H1 (cell line): ENCODE measurements at regions not wholly inside any gene's neighbourhood (a gene's known extent, or its start where the extent isn't known, plus 50 kb on each side); places are given as distances from the start of the nearest gene placed in this dataset.

Experiments used
- CTCF ChIA-PET: fragments of 300-600 bp; sonication (Branson Sonifier 250); formaldehyde crosslinking; loops from one replicate; lab custom pipeline; 2021; ENCODE audit not compliant: partially characterized antibody; lab: Charles Lee
- POLR2A ChIA-PET: fragments of 300-600 bp; sonication (Branson Sonifier 250); formaldehyde crosslinking; loops from one replicate; lab custom pipeline; 2021; ENCODE audit warnings: inconsistent platforms; ENCODE audit not compliant: partially characterized antibody; lab: Charles Lee
- DNase-seq, 2 experiments: peaks; one replicate each; pipeline versions ENCODE4 v3.0.0 to v3.0.0-alpha.2; 2010 to 2022; ENCODE audit warnings: low spot score in 2 of 2, low read depth in 1 of 2, mixed read lengths in 1 of 2
- FAIRE-seq: peaks from 2 replicates; lab custom pipeline; 2011; peaks lifted over from hg19 to GRCh38; lab: Jason Lieb, UNC
- H2AFZ ChIP-seq: 2 replicates; pipeline ENCODE4 v1.8.1; 2012; ENCODE audit warnings: low read length, inconsistent platforms
- H2AK5ac ChIP-seq: 2 replicates; pipeline ENCODE4 v1.6.1; 2013; ENCODE audit warnings: low read depth, low read length
- H2BK120ac ChIP-seq: replicated peaks from 2 replicates; pipeline ENCODE3; 2013; ENCODE audit warnings: low read depth, low read length, inconsistent platforms
- H2BK12ac ChIP-seq: 2 replicates; pipeline ENCODE4 v1.6.1; 2013; ENCODE audit warnings: low read depth, low read length
- H2BK15ac ChIP-seq: 2 replicates; pipeline ENCODE4 v1.6.1; 2013; ENCODE audit warnings: low read length
- H2BK20ac ChIP-seq: 2 replicates; pipeline ENCODE4 v1.6.1; 2013; ENCODE audit warnings: low read length
- H2BK5ac ChIP-seq: 2 replicates; pipeline ENCODE4 v1.6.1; 2013; ENCODE audit warnings: low read depth, low read length
- H3K14ac ChIP-seq: 2 replicates; pipeline ENCODE4 v1.6.1; 2013; ENCODE audit warnings: inconsistent platforms; ENCODE audit not compliant: insufficient read length
- H3K18ac ChIP-seq: 2 replicates; pipeline ENCODE4 v1.6.1; 2013; ENCODE audit warnings: low read length; ENCODE audit errors: extremely low read depth
- H3K23ac ChIP-seq: 2 replicates; pipeline ENCODE4 v1.6.1; 2013; ENCODE audit warnings: inconsistent platforms; ENCODE audit not compliant: insufficient read length
- H3K23me2 ChIP-seq: 2 replicates; pipeline ENCODE4 v1.6.1; 2013; ENCODE audit warnings: low read depth, low read length
- H3K27ac ChIP-seq: 2 replicates; pipeline ENCODE4 v1.6.1; 2011; ENCODE audit warnings: low read depth, low read length, inconsistent platforms
- H3K27me3 ChIP-seq, 4 experiments: replicated peaks in 1 of 4; 1 replicate in 1 of 4; 2 replicates in 3 of 4; pipeline versions ENCODE4 v1.6.1 to v1.8.1; 2011 to 2013; ENCODE audit warnings: low read length in 3 of 4, mild to moderate bottlenecking in 3 of 4, inconsistent platforms in 2 of 4, mixed read lengths in 2 of 4, moderate library complexity in 1 of 4; ENCODE audit not compliant: control insufficient read depth in 3 of 4, insufficient read depth in 3 of 4; ENCODE audit errors: extremely low read depth in 1 of 4
- H3K36me3 ChIP-seq, 4 experiments: 2 replicates each; pipeline versions ENCODE4 v1.6.1 to v1.8.1; 2011 to 2013; ENCODE audit warnings: mild to moderate bottlenecking in 4 of 4, low read length in 3 of 4, moderate library complexity in 2 of 4, control low read depth in 1 of 4, inconsistent platforms in 1 of 4; ENCODE audit not compliant: insufficient read depth in 4 of 4, control insufficient read depth in 2 of 4
- H3K4ac ChIP-seq: replicated peaks from 2 replicates; pipeline ENCODE3; 2013; ENCODE audit warnings: low read length, low read depth, mixed read lengths, inconsistent platforms; ENCODE audit not compliant: insufficient read length
- H3K4me1 ChIP-seq, 4 experiments: replicated peaks in 1 of 4; 1 replicate in 1 of 4; 2 replicates in 3 of 4; pipeline versions ENCODE4 v1.6.1 to v1.8.1; 2011 to 2013; ENCODE audit warnings: low read length in 3 of 4, inconsistent platforms in 2 of 4, mixed read lengths in 1 of 4; ENCODE audit not compliant: insufficient read depth in 4 of 4, control insufficient read depth in 3 of 4
- H3K4me2 ChIP-seq, 2 experiments: 2 replicates each; pipeline versions ENCODE4 v1.6.1 to v1.8.1; 2011 to 2013; ENCODE audit warnings: low read depth in 2 of 2, low read length in 2 of 2, control low read depth in 1 of 2, inconsistent platforms in 1 of 2, mild to moderate bottlenecking in 1 of 2; ENCODE audit not compliant: insufficient read depth in 1 of 2
- H3K4me3 ChIP-seq, 4 experiments: fragments of 200-600, 300-600 bp in 1 of 4; sonication (generic), shearing (Covaris generic), sonication (Bioruptor Twin) in 1 of 4; 2 replicates each; pipeline versions ENCODE4 v1.5.1 to v1.8.1; 2011 to 2016; ENCODE audit warnings: low read length in 4 of 4, low read depth in 3 of 4, control low read depth in 2 of 4, inconsistent platforms in 2 of 4, mild to moderate bottlenecking in 2 of 4, mixed read lengths in 1 of 4, moderate library complexity in 1 of 4; ENCODE audit not compliant: insufficient read depth in 2 of 4; ENCODE audit errors: extremely low read depth in 1 of 4
- H3K56ac ChIP-seq: replicated peaks from 2 replicates; pipeline ENCODE3; 2013; ENCODE audit warnings: low read depth, mild to moderate bottlenecking, mixed read lengths, low read length, inconsistent platforms; ENCODE audit not compliant: insufficient read length
- H3K79me1 ChIP-seq: 2 replicates; pipeline ENCODE4 v1.6.1; 2013; ENCODE audit warnings: low read depth, low read length, control low read depth
- H3K79me2 ChIP-seq, 2 experiments: 2 replicates each; pipeline versions ENCODE4 v1.6.1 to v1.8.1; 2012 to 2013; ENCODE audit warnings: low read length in 2 of 2, mild to moderate bottlenecking in 2 of 2, inconsistent platforms in 1 of 2; ENCODE audit not compliant: insufficient read depth in 2 of 2, control insufficient read depth in 1 of 2
- H3K9ac ChIP-seq, 4 experiments: replicated peaks in 1 of 4; 1 replicate in 1 of 4; 2 replicates in 3 of 4; pipeline versions ENCODE4 v1.6.1 to v1.8.1; 2011 to 2013; ENCODE audit warnings: low read depth in 3 of 4, low read length in 3 of 4, control low read depth in 2 of 4, mild to moderate bottlenecking in 2 of 4, moderate library complexity in 2 of 4, inconsistent platforms in 1 of 4; ENCODE audit errors: extremely low read depth in 1 of 4
- H3K9me3 ChIP-seq, 2 experiments: 2 replicates each; pipeline versions ENCODE4 v1.6.1 to v1.8.1; 2012 to 2013; ENCODE audit warnings: mild to moderate bottlenecking in 2 of 2, moderate library complexity in 2 of 2, control low read depth in 1 of 2, inconsistent platforms in 1 of 2, low read depth in 1 of 2, low read length in 1 of 2, mixed read lengths in 1 of 2; ENCODE audit not compliant: insufficient read depth in 2 of 2
- H4K20me1 ChIP-seq, 2 experiments: replicated peaks in 1 of 2; 2 replicates each; pipeline versions ENCODE3 to v1.8.1; 2011 to 2013; ENCODE audit warnings: inconsistent platforms in 2 of 2, low read length in 2 of 2, mild to moderate bottlenecking in 1 of 2; ENCODE audit not compliant: insufficient read depth in 2 of 2, control insufficient read depth in 1 of 2
- H4K5ac ChIP-seq: 2 replicates; pipeline ENCODE4 v1.6.1; 2013; ENCODE audit warnings: low read length, low read depth, mixed read lengths, inconsistent platforms; ENCODE audit not compliant: insufficient read length
- H4K8ac ChIP-seq: 2 replicates; pipeline ENCODE4 v1.8.0; 2013; ENCODE audit warnings: mild to moderate bottlenecking, moderate library complexity, low read length, inconsistent platforms; ENCODE audit not compliant: insufficient read depth; ENCODE audit errors: extremely low read depth
- H4K91ac ChIP-seq: replicated peaks from 2 replicates; pipeline ENCODE3; 2013; ENCODE audit warnings: low read length, mixed read lengths, inconsistent platforms; ENCODE audit not compliant: insufficient read length
- ATF3 ChIP-seq: IDR thresholded peaks from 2 replicates; pipeline ENCODE4 v1.6.1; 2011; ENCODE audit warnings: low read depth, mild to moderate bottlenecking, low read length; ENCODE audit not compliant: insufficient read depth
- BCL11A ChIP-seq, 2 experiments: IDR thresholded peaks; one replicate each; pipeline ENCODE4 v1.6.1; 2011; ENCODE audit warnings: low read depth in 2 of 2, low read length in 2 of 2, mild to moderate bottlenecking in 2 of 2
- CBX8 ChIP-seq: fragments of 300-800, 300-1000 bp; sonication (generic); IDR thresholded peaks from 2 replicates; pipeline ENCODE4 v1.7.1; 2016; ENCODE audit warnings: low read depth, low read length, borderline replicate concordance
- CTCF ChIP-seq, 3 experiments: IDR thresholded peaks; 1 replicate in 2 of 3; 2 replicates in 1 of 3; pipeline versions ENCODE4 v1.5.1 to v1.6.1; 2011; ENCODE audit warnings: low read length in 3 of 3, mild to moderate bottlenecking in 3 of 3, inconsistent platforms in 2 of 3, low read depth in 1 of 3, moderate library complexity in 1 of 3; ENCODE audit not compliant: insufficient read depth in 1 of 3; ENCODE audit errors: control extremely low read depth in 1 of 3
- EZH2 ChIP-seq: fragments of 200-600 bp; sonication (generic); IDR thresholded peaks from 2 replicates; pipeline ENCODE4 v1.7.1; 2012; ENCODE audit warnings: low read depth, mild to moderate bottlenecking, moderate library complexity, low read length, inconsistent platforms; ENCODE audit not compliant: severe bottlenecking
- HDAC6 ChIP-seq: IDR thresholded peaks from one replicate; pipeline ENCODE4 v1.7.1; 2012; ENCODE audit warnings: low read depth, mild to moderate bottlenecking, inconsistent platforms, low read length, moderate library complexity
- NANOG ChIP-seq: IDR thresholded peaks from 2 replicates; pipeline ENCODE4 v1.6.1; 2011; ENCODE audit warnings: low read length, low read depth, mild to moderate bottlenecking, inconsistent platforms; ENCODE audit not compliant: insufficient read depth, poor library complexity, severe bottlenecking
- POLR2AphosphoS5 ChIP-seq: IDR thresholded peaks from 2 replicates; pipeline ENCODE4 v1.6.1; 2011; ENCODE audit warnings: low read depth, low read length
- RFX5 ChIP-seq: IDR thresholded peaks from 2 replicates; pipeline ENCODE4 v1.6.1; 2011; ENCODE audit warnings: low read depth, low read length, improper control_type of control experiment, borderline replicate concordance
- SIX5 ChIP-seq: IDR thresholded peaks from 2 replicates; pipeline ENCODE4 v1.6.1; 2011; ENCODE audit warnings: mild to moderate bottlenecking, low read depth, low read length
- TCF12 ChIP-seq: IDR thresholded peaks from 2 replicates; pipeline ENCODE4 v1.6.1; 2011; ENCODE audit warnings: low read depth, mild to moderate bottlenecking, low read length
- ZNF274 ChIP-seq: IDR thresholded peaks from 2 replicates; pipeline ENCODE4 v1.7.0; 2012; ENCODE audit warnings: low read length, borderline replicate concordance; ENCODE audit errors: extremely low read depth
- WGBS, 2 experiments: shearing (Covaris generic) in 1 of 2; methylation state at CpG; one replicate each; pipeline versions ENCODE4 v1.1.6 to v1.1.7; 2013 to 2015; ENCODE audit warnings: low lambda C conversion rate in 2 of 2, mixed read lengths in 2 of 2, inconsistent platforms in 1 of 2, low coverage in 1 of 2, missing lambda C conversion rate in 1 of 2; ENCODE audit not compliant: insufficient replicate concordance in 2 of 2, insufficient coverage in 1 of 2, insufficient read length in 1 of 2; ENCODE audit errors: extremely low coverage in 1 of 2, missing lambda C conversion rate in 1 of 2; 5-methylcytosine and 5-hydroxymethylcytosine counted together

- no peaks in the 10 kb centered on the region for H3K36me3 ChIP-seq
- POLR2A ChIA-PET, result no interaction called here
- no peak for TF ChIP-seq BCL11A (IDR thresholded peaks at IDR 0.05; ENCODE audit: low read depth in 2 of 2, low read length in 2 of 2)
- TF ChIP-seq HDAC6, result no peak
- TF ChIP-seq TCF12, result no peak
- TF ChIP-seq CTCF (IDR thresholded peaks at IDR 0.05; ENCODE audit: control extremely low read depth in 1 of 3, insufficient read depth in 1 of 3, low read depth in 1 of 3, low read length in 3 of 3), result no peak
- no peak for TF ChIP-seq RFX5
- TF ChIP-seq POLR2AphosphoS5, result no peak
- TF ChIP-seq NANOG, result no peak
- TF ChIP-seq ATF3, result no peak
- no peak for TF ChIP-seq SIX5
- TF ChIP-seq CBX8, result no peak
- no peak for TF ChIP-seq ZNF274
- no peak for TF ChIP-seq EZH2
These were observed 521.0 kb upstream of the EPHA7 start for GRCh38 chr6:93940381-93940780.

More at GRCh38 chr6:93940381-93940780, 521.0 kb upstream of the EPHA7 start:
- no peak overlapping the region for H2BK12ac ChIP-seq
- no peak overlapping the region for H4K5ac ChIP-seq
- H3K4me1 ChIP-seq, result no peaks in the 10 kb centered on the region
- no peak overlapping the region for H3K56ac ChIP-seq
- H2AK5ac ChIP-seq, result no peak overlapping the region
- H3K9ac ChIP-seq, result no peak overlapping the region
- no peak overlapping the region for H2BK20ac ChIP-seq
- no peak overlapping the region for H3K23ac ChIP-seq
- 93% methylated on average over 2 of the region's 2 CpGs; no CpG with 5 or more reads in 1 of the 2 experiments for WGBS, 2 experiments
- H3K9me3 ChIP-seq, result no peaks in the 10 kb centered on the region
- H3K4ac ChIP-seq, result no peak overlapping the region
- no peak overlapping the region for H4K91ac ChIP-seq
- no peak overlapping the region for H3K18ac ChIP-seq
- no peak overlapping the region for H2BK5ac ChIP-seq
- H2BK120ac ChIP-seq, result no peak overlapping the region
- DNase-seq (no peak), FAIRE-seq (no peak)
- peaks cover 0 to 1% (median 0%) of the 10 kb centered on the region in 4 experiments; a peak in 1 of 7 replicates for H3K27me3 ChIP-seq
- no peaks in the 10 kb centered on the region for H4K20me1 ChIP-seq
- CTCF ChIA-PET, result no interaction called here
- H3K4me3 ChIP-seq, result no peak overlapping the region
- no peak overlapping the region for H2BK15ac ChIP-seq
- no peaks in the 10 kb centered on the region for H3K79me2 ChIP-seq
- H3K14ac ChIP-seq, result no peak overlapping the region
- no peak overlapping the region for H4K8ac ChIP-seq
- H2AFZ ChIP-seq, result no peak overlapping the region
- H3K27ac ChIP-seq, result no peak overlapping the region
- no peak overlapping the region for H3K4me2 ChIP-seq
- no peaks in the 10 kb centered on the region for H3K23me2 ChIP-seq
- no peaks in the 10 kb centered on the region for H3K79me1 ChIP-seq
